Stimulated activated CD8-positive, alpha-beta memory T cell treated with anti-CD3 and anti-CD28 coated beads, Interleukin-12 subunit alpha, Interleukin-12 subunit beta, amount 100 ng/mL, for 1 hour (primary cell): ENCODE measurements at regions not wholly inside any gene's neighbourhood (a gene's known extent, or its start where the extent isn't known, plus 50 kb on each side); places are given as distances from the start of the nearest gene placed in this dataset.
"Not testable (repeated sequence)": the region's sequence is repeated elsewhere in the genome, so short reads cannot be mapped to it uniquely, and the experiment has no call there.

Experiments
- DNase-seq: peaks from one replicate; pipeline ENCODE4 v3.0.0-alpha.2; 2020; ENCODE audit warnings: low read depth

GRCh38 chr7:409339-410281 is 110.0 kb downstream of the PDGFA start:
- no peak for DNase-seq

GRCh38 chr7:410395-410910 is 109.2 kb downstream of the PDGFA start:
- DNase-seq, result no peak

DNA sequence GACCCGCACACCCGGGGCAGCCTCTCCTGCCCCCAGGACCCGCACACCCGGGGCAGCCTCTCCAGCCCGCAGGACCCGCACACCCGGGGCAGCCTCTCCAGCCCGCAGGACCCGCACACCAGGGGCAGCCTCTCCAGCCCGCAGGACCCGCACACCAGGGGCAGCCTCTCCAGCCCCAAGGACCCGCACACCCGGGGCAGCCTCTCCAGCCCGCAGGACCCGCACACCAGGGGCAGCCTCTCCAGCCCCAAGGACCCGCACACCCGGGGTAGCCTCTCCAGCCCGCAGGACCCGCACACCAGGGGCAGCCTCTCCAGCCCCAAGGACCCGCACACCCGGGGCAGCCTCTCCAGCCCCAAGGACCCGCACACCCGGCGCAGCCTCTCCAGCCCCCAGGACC is 108.5 kb downstream of the PDGFA start:
- not testable (repeated sequence) for DNase-seq

DNA sequence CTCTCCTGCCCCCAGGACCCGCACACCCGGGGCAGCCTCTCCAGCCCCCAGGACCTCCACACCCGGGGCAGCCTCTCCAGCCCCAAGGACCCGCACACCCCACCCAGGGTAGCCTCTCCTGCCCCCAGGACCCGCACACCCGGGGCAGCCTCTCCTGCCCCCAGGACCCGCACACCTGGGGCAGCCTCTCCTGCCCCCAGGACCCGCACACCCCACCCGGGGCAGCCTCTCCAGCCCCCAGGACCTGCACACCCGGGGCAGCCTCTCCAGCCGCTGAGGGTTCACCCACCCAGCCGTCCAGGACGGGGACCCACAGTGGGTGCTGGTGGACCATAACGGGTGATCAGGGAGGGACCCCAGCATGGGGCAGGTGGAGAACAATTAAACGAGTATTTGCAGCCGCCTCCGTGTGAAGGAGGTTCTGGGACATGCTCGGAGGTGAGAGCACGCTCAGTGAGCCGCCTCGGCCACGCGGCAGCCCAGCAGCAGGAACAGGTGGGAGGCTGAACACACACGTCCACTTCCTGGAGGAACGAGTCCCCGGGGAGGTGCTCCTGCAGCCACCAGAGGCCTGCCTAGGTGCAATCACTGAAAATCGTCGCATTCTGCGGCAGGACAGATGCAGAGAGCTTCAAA is 107.9 kb downstream of the PDGFA start:
- no peak for DNase-seq

- DNase-seq, result no peak
Measured at GRCh38 chr7:412313-412710, 107.3 kb downstream of the PDGFA start.

- DNase-seq, result no peak
Measured at GRCh38 chr7:414681-415560, 104.7 kb downstream of the PDGFA start.

DNA sequence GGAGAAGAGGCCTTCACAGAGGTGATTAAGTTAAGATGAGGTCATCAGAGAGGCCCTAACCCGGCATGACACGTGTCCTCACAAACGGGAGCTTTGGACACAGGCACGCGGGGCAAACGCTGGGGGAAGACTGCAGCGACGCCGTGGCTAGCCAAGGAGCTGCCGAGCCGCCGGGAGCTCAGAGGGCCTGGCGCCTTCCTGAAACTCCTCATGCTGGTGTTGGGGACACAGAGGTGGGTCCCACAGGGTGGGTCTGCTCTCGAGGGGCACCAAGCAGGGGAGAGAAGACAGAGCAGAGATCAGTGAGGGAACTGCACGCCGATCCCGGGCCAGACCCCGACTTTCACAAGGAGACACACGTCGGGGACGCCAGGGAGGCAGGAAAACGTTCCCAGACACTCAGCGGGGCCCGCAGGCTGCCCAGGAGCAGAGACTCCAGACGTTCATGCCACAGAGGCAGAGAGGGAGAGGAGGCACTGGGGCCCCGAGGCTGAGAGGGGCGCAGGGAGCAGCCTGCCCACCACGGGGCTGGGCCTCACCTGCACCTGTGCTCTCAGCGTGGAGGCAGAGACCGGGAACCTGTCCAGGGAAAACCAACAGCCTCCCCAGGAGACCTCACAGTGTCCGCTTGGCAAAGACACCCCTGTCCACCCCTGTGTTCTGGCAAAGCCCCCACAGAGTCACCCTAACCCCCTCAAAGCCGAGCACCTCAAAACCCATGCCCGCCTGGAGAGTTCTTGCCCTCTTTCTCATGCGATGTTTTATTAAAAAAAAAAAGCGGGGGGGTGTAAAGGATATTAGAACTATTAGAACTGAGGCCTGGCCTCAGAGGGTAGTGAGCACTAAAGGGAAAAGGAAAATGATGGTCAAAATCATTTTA is 103.8 kb downstream of the PDGFA start:
- no peak for DNase-seq

DNA sequence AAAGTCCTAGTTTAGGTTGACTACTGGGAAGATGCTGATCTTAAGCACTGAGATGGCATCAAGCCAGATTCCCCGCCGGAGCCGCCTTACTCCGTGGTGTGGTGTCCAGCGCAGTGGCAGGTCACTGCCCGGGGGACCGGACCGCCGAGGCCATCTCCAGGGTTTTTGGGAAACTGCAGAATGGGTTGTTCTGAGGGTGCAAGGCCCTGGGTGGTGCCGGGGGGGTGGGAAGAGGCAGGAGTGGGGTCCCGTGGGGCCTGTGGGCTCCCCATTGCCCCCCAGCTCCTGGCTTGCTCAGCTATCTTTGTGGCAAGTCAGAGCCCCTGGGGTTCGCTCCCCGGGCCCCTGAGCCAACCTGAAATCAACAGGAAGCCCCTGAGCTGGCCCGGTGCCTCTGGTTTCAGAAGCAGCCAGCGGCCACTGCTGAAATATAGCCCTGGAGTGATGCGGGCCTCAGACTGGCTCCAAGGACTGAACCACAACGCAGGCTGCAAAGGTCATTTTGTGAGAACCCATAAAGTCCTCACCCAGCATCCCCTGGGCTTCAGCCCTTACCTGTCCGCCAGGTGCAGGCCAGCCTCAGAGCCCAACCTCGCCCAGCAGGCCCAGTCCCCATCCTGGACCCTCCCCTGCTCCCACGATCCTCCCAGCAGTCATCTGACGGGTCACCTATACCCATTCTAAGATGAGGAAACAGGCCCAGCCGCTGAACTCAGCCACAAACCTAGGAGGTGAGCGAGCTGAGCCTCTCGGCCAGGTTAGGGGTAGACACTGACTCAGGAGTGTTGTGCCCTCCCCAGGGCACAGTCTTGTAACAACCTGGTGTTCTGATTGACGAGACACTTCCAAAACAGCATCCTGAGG is 102.7 kb downstream of the PDGFA start:
- DNase-seq, result no peak

DNA sequence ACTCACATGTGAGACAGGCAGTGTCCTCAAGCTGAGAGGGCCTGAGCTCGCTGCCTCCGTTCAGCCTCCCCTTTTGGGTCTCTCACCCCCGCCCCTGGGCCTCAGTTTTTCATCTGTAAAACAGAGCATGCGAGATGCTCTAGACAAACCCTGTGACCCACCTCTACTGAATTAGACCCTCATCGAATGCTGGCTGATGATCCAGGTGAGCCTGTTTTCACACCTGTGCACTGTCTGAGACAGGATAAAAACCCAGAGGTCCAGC is 102.1 kb downstream of the PDGFA start:
- no peak for DNase-seq

DNA sequence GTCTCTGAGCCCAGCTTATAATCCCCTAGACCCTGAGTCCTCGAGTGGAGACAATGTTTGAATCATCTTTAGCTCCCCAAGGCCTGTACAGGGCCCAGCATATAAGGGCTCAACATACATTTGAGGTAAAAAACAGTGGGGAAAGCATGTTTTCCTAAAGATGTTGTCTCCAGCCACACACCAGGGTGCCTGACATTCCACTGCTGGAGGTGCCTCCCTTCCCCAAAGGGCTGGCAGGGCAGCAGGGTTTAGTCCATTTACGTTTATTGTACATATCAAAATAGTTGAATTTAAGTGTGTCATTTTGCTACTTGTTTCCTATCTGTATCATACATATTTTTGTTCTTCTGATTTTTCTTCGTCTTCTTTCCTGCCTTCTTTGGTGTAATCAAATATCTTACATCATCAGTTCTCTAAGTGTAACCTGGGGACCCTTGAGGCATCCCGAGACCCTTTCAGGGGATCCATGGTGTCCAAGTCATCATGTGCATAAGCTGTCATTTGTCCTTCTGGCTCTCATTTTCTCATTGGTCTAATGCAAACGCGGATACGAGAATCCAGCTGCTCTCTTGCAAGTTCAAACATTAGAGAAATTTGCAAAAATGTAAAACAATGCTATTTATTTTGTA is 101.6 kb downstream of the PDGFA start:
- DNase-seq, result no peak

DNA sequence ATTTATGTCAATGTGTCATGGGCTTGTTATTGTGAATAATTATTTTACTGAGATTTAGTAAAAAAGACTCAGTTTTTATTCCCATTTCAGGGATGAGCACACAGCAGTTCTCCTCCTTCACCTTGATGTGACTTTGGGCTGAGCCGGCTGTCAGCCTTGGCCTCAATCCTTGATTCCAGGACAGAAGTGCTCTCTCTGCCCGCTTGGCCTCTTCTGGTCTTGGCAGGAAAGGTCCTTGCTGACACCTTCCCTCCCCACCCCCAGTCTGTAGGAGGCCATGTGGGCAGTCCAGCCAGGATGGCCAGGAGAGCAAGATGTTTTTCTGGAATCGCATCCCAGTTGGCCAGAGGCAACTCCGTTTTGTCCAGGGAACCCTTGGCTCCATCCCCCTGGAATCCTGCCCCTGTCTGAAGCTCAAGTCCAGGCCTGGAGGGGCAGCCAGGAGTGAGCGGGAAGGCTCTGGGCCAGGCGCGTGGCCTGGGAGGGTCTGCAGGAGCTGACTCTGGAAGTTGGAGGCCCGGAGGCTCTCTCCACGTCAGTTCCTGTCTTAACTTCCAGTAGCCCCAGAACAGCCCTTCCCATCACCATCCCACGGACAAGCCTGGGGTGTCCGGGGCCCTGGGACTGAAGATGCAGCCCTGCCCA is 100.9 kb downstream of the PDGFA start:
- no peak for DNase-seq

GRCh38 chr7:420142-421093 is 99.2 kb downstream of the PDGFA start:
- no peak for DNase-seq

DNA sequence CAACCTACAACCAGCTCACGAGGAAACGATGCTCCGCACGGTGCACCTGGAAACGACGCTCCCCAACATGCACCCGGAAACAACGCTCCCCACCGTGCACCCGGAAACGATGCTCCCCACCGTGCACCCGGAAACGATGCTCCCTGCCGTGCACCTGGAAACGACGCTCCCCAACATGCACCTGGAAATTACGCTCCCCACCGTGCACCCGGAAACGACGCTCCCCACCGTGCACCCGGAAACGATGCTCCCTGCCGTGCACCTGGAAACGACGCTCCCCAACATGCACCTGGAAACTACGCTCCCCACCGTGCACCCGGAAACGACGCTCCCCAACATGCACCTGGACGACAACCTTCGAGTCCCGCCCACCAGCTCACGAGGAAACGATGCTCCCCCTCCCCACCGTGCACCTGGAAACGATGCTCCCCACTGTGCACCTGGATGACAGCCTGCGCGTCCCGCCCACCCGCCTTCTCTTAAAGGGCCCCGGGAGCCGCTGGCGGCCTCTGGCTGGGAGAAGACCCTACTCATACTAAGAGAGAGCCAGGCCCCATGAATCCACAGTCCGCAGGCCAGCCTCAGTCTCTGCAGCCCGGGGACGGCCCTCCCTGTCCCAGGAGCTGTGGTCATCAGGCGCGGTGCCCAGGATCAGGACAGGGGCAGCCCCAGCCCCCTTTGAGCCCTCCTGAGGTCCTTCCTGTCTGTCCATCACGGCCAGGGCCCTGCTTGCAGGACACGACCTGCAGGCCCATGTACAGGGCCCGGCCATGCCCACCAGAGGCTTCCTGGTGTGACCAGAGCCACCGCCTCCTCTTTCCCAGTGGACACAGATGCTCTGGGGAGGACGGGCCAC is 98.3 kb downstream of the PDGFA start:
- no peak for DNase-seq

DNA sequence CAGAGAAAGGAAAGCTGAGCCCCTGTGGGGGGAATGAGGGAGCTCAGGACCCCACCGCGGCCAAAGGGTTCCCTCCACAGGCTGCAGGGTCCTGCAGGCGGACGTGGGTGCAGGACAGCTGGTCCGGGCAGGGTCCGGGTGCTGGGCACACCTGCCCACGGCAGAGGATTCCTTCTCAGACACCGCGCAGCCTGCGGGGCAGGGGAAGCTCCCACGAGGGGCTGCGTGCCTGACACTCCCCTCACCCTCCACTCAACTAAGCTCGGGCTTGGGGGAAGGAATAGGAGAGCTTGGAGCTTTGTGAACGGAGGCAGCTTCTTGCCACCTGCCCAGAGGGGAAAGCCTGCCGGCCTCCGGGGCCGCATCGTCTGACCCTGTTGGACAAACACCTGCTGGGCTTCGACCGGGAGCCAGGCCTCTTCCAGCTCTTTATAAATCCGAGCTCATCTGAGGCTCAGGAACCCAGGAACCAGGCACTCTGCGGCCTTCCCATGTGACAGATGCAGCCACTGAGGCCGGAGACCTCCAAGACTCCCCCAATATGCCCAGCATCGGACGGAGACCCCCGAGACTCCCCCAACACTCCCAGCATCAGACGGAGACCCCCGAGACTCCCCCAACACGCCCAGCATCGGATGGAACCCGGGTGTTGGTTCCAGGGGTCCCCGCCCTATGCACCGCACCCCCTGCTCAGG is 97.3 kb downstream of the PDGFA start:
- DNase-seq, result no peak

DNA sequence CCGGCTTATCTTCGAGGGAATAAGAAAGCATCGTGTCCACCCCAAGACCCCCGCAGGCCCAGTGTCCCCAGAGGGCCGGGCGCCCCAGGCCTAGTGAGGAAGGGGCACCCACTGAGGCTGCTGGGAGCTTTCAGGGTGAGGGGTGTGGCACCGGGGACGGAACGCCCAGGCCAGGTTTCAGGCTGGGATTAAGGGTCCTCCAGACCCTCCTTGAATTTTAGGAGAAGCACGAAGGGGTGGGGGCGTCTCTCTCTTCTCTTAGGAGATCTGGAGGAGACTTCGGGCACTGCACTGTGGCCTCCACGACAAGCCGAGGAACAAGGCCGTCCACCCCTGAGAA is 96.8 kb downstream of the PDGFA start:
- DNase-seq, result no peak

DNA sequence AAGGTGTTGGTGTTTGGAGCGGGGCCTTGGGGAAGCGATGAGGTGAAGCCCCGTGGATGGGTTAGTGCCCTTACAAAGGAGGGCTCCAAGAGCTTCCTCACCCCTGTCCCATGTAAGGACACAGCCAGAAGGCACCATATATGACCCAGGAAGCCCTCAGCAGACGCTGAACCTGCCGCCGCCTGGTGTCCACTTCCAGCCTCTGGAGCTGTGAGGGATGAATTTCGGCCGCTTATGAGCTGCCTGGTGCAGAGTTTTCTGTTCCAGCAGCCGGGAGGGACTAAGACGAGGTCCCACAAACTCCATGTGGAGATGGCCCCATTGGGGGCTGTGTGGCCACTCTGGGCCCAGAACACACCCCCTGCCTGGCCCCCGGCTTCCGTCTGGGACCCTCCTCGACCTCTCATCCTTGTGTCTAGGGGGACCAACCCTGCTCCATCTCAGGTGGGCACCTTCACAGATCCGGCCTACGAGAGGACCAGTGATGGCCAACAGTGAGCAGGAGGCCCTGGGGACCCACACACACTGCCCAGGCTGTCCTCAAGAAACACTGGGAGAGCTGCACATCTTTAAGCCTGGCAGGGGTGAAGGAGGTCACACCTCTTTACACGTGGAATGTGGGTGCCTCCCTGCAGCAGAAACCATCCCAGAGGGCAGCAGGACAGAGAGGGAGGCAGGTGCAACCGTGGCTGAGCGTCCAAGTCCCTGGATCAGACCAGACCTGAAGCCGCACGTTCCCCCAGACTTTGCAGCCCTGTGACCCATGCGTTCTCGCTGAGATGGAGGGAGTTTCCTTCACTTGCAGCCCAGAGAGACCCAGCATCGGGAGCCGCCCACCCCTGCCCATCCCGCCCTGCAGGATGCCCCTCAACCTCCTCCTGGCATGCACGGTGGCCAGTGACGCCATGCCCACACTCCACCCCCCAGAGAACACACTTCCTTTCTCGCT is 96.1 kb downstream of the PDGFA start:
- DNase-seq, result no peak
